Activated CD4-positive, alpha-beta memory T cell treated with anti-CD3 and anti-CD28 coated beads, Interleukin-2, amount 10 ng/mL, durations not matched to agents 7 days and 5 days (primary cell): ENCODE measurements at regions not wholly inside any gene's neighbourhood (a gene's known extent, or its start where the extent isn't known, plus 50 kb on each side); places are given as distances from the start of the nearest gene placed in this dataset.

ENCODE experiments used
- CTCF ChIA-PET: fragments of 350-600 bp; sonication (Branson Sonifier 250); formaldehyde crosslinking; loops from one replicate; lab custom pipeline; 2021; ENCODE audit warnings: antibody characterized with exemption, inconsistent platforms; lab: Charles Lee
- POLR2A ChIA-PET: fragments of 350-600 bp; sonication (Branson Sonifier 250); formaldehyde crosslinking; loops from one replicate; lab custom pipeline; 2021; ENCODE audit warnings: antibody characterized with exemption; lab: Charles Lee
- DNase-seq: peaks from one replicate; pipeline ENCODE4 v3.0.0-alpha.2; 2020
- H3K27ac Mint-ChIP-seq: one replicate; pipeline ENCODE4 v1.8.0; 2021; ENCODE audit warnings: mild to moderate bottlenecking, mixed read lengths
- H3K27me3 Mint-ChIP-seq: one replicate; pipeline ENCODE4 v1.8.0; 2021; ENCODE audit warnings: mixed read lengths
- H3K36me3 Mint-ChIP-seq: one replicate; pipeline ENCODE4 v1.8.0; 2021; ENCODE audit warnings: low read depth, mixed read lengths
- H3K4me1 Mint-ChIP-seq: one replicate; pipeline ENCODE4 v1.8.0; 2021; ENCODE audit warnings: mixed read lengths
- H3K4me3 Mint-ChIP-seq: one replicate; pipeline ENCODE4 v1.8.0; 2021; ENCODE audit warnings: mild to moderate bottlenecking, mixed read lengths
- H3K9me3 Mint-ChIP-seq: one replicate; pipeline ENCODE4 v1.8.0; 2021; ENCODE audit warnings: mixed read lengths

- no peak for DNase-seq
- Mint-ChIP-seq H3K4me3 (no peak overlapping the region), H3K36me3 (no peaks in the 10 kb centered on the region), H3K9me3 (no peaks in the 10 kb centered on the region), H3K4me1 (peaks cover 11% of the 10 kb centered on the region), H3K27ac (no peak overlapping the region), H3K27me3 (peaks cover 40% of the 10 kb centered on the region)
- CTCF ChIA-PET, result interaction anchor here (1.0 to 1.9 kb wide), 3 partner anchors 16 to 740 kb away, joined by 3 to 6 read pairs (median 5); no protein-coding TSS in a partner anchor
- POLR2A ChIA-PET, result interaction anchor here (1.1 to 1.3 kb wide), 2 partner anchors 33 to 58 kb away, joined by 3 read pairs; no protein-coding TSS in a partner anchor
These were observed 274.7 kb downstream of the RPLP1 start for GRCh38 chr15:69727121-69727924.

GRCh38 chr15:69729167-69729748, 276.6 kb downstream of the RPLP1 start:
- Mint-ChIP-seq H3K9me3 (no peaks in the 10 kb centered on the region), H3K4me3 (no peak overlapping the region), H3K27me3 (peaks cover 42% of the 10 kb centered on the region), H3K27ac (no peak overlapping the region), H3K4me1 (peaks cover 4% of the 10 kb centered on the region), H3K36me3 (no peaks in the 10 kb centered on the region)
- ChIA-PET CTCF (interaction anchor here (0.6 to 1.9 kb wide), 8 partner anchors 9 to 1132 kb away, joined by 3 to 6 read pairs (median 4); no protein-coding TSS in a partner anchor), POLR2A (no interaction called here)
- peak; percentile 78 for DNase-seq

DNA sequence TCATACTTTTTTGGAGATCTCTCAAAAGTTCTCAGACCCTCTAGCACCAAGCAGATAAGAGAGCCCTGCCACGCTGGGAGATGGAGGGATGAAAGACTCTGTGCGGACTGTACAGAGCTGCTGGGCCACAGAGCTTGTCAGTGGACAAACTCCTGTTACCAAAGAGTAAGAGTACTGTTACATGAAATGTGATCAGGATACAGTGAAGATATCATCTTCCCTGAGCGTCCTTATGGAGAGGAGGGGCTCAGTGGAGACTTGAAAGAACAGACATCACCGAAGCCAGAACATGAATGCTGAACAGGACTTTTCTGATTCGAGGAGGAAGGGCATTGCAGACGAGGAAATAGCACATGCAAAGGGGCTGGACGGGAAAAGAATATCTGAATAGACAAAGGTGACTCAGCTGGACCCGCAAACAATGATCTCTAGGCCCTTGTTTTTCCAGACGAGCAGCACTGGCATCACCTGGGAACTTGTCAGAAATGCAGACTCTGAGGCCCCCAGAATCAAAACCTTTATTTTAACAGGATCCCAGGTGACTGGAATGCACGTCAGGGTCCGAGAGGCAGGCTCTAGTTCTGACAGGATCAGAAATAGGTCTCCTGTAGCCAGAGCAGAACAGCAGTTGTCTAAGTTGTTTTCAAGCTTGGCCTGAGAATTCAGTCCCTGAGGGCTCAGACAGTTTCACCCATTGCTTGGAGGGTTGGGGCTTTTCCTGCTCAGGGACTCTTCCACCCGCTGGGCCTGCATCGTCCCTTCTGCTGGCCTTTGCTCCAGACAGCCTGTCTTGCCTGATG, 277.9 kb downstream of the RPLP1 start:
- ChIA-PET CTCF (interaction anchor here (0.6 to 1.4 kb wide), 3 partner anchors 9 to 548 kb away, joined by 3 to 4 read pairs (median 3); no protein-coding TSS in a partner anchor), POLR2A (no interaction called here)
- Mint-ChIP-seq H3K9me3 (no peaks in the 10 kb centered on the region), H3K36me3 (no peaks in the 10 kb centered on the region), H3K4me3 (no peak overlapping the region), H3K4me1 (peaks cover 4% of the 10 kb centered on the region), H3K27ac (no peak overlapping the region), H3K27me3 (peaks cover 39% of the 10 kb centered on the region)
- DNase-seq, result no peak

DNA sequence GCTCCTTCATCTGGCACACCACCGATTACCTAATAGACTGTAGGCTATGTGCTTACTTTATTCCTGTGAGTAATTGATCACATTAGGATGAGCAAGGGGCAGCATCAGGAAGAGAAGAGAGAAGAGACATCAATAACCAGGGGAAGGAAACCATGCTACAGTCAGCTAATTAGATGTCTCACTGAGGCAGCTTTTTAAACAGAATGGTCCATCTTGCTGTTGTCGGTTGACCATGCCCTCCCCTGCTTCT, 278.4 kb downstream of the RPLP1 start:
- Mint-ChIP-seq H3K9me3 (no peaks in the 10 kb centered on the region), H3K27ac (no peak overlapping the region), H3K4me1 (peaks cover 4% of the 10 kb centered on the region), H3K4me3 (no peak overlapping the region), H3K27me3 (peaks cover 37% of the 10 kb centered on the region), H3K36me3 (no peaks in the 10 kb centered on the region)
- ChIA-PET POLR2A (interaction anchor here (0.9 kb wide), 1 partner anchor 25 kb away, joined by 3 read pairs; no protein-coding TSS in a partner anchor), CTCF (interaction anchor here (0.6 to 1.4 kb wide), 4 partner anchors 10 to 547 kb away, joined by 3 to 4 read pairs (median 4); no protein-coding TSS in a partner anchor)
- DNase-seq, result no peak

- Mint-ChIP-seq H3K27ac (no peak overlapping the region), H3K9me3 (no peaks in the 10 kb centered on the region), H3K4me3 (no peak overlapping the region), H3K27me3 (peaks cover 40% of the 10 kb centered on the region), H3K4me1 (peaks cover 4% of the 10 kb centered on the region), H3K36me3 (no peaks in the 10 kb centered on the region)
- POLR2A ChIA-PET, result interaction anchor here (0.9 to 1.2 kb wide), 2 partner anchors 19 to 24 kb away, joined by 3 to 4 read pairs; no protein-coding TSS in a partner anchor
- CTCF ChIA-PET, result interaction anchor here (0.6 to 0.9 kb wide), 3 partner anchors 13 to 730 kb away, joined by 3 to 4 read pairs (median 4); no protein-coding TSS in a partner anchor
- no peak for DNase-seq
These were observed 279.0 kb downstream of the RPLP1 start for GRCh38 chr15:69731581-69731980.

- peaks cover 4% of the 10 kb centered on the region for H3K4me1 Mint-ChIP-seq
- DNase-seq, result no peak
- ChIA-PET CTCF (interaction anchor here (0.7 to 1.6 kb wide), 2 partner anchors 256 to 730 kb away, joined by 3 read pairs; no protein-coding TSS in a partner anchor), POLR2A (interaction anchor here (1.2 kb wide), 1 partner anchor 18 kb away, joined by 4 read pairs; no protein-coding TSS in a partner anchor)
- no peaks in the 10 kb centered on the region for H3K9me3 Mint-ChIP-seq
- peaks cover 44% of the 10 kb centered on the region for H3K27me3 Mint-ChIP-seq
- H3K27ac Mint-ChIP-seq, result no peak overlapping the region
- peaks cover 2% of the 10 kb centered on the region for H3K36me3 Mint-ChIP-seq
- H3K4me3 Mint-ChIP-seq, result no peak overlapping the region
These were observed 279.5 kb downstream of the RPLP1 start for GRCh38 chr15:69732133-69732532.

DNA sequence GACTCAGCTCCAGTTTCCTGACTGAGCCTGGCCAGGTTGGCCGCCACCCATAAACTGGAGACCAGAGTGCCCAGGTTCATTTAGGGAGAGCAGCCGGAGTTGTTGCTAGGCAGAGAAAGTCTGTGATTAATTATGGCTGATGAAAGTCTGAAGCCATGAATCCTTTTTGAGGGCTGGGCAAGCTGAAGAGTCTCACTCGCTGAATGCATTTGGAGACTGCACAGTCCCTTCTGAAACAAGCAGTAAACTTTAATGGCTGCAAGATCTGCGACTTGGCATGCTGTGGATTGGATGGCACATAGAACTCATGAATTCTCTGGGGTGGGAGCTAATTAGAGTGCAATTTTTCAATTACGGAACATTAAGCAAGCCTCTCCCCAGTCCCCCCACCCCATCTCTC, 282.1 kb downstream of the RPLP1 start:
- Mint-ChIP-seq H3K4me1 (no peaks in the 10 kb centered on the region), H3K4me3 (no peak overlapping the region), H3K36me3 (peaks cover 6% of the 10 kb centered on the region), H3K9me3 (peaks cover 11% of the 10 kb centered on the region), H3K27ac (no peak overlapping the region), H3K27me3 (peaks cover 51% of the 10 kb centered on the region)
- ChIA-PET POLR2A (no interaction called here), CTCF (no interaction called here)
- DNase-seq, result no peak

GRCh38 chr15:69735121-69735520, 282.5 kb downstream of the RPLP1 start:
- H3K9me3 Mint-ChIP-seq, result peaks cover 11% of the 10 kb centered on the region
- no peak overlapping the region for H3K27ac Mint-ChIP-seq
- H3K4me3 Mint-ChIP-seq, result no peak overlapping the region
- H3K4me1 Mint-ChIP-seq, result no peaks in the 10 kb centered on the region
- POLR2A ChIA-PET, result no interaction called here
- peaks cover 6% of the 10 kb centered on the region for H3K36me3 Mint-ChIP-seq
- DNase-seq, result no peak
- peaks cover 55% of the 10 kb centered on the region for H3K27me3 Mint-ChIP-seq
- CTCF ChIA-PET, result no interaction called here

GRCh38 chr15:69736161-69736560, 283.5 kb downstream of the RPLP1 start:
- CTCF ChIA-PET, result interaction anchor here (0.5 kb wide), 1 partner anchor 93 kb away, joined by 3 read pairs; no protein-coding TSS in a partner anchor
- H3K4me1 Mint-ChIP-seq, result no peaks in the 10 kb centered on the region
- POLR2A ChIA-PET, result no interaction called here
- no peak for DNase-seq
- H3K4me3 Mint-ChIP-seq, result no peak overlapping the region
- H3K36me3 Mint-ChIP-seq, result peaks cover 6% of the 10 kb centered on the region
- H3K27ac Mint-ChIP-seq, result no peak overlapping the region
- H3K9me3 Mint-ChIP-seq, result peaks cover 11% of the 10 kb centered on the region
- H3K27me3 Mint-ChIP-seq, result peaks cover 52% of the 10 kb centered on the region

- CTCF ChIA-PET, result no interaction called here
- Mint-ChIP-seq H3K27ac (no peak overlapping the region), H3K27me3 (peaks cover 54% of the 10 kb centered on the region), H3K9me3 (peaks cover 13% of the 10 kb centered on the region), H3K4me1 (no peaks in the 10 kb centered on the region), H3K36me3 (peaks cover 6% of the 10 kb centered on the region), H3K4me3 (no peak overlapping the region)
- no peak for DNase-seq
- POLR2A ChIA-PET, result no interaction called here
These were observed 285.3 kb downstream of the RPLP1 start for GRCh38 chr15:69737916-69738315.

DNA sequence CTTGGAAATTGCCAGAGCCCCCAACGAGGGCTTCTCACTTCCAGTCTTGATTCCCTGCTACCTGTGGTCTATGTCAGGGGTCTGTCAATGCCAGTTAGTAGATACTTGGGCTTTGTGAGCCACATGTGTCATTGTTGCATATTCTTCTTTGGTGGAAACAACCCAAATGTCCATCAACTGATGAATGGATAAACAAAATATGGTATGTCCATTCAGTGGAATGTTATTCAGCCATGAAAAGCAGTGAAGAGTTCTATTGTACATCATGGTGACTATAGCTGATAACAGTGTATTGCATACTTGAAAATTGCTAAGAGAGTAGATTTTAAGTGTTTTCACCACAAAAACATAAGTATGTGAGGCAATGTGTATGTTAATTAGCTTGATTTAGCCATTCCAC, 288.1 kb downstream of the RPLP1 start:
- Mint-ChIP-seq H3K4me3 (no peak overlapping the region), H3K36me3 (peaks cover 6% of the 10 kb centered on the region), H3K27me3 (peaks cover 44% of the 10 kb centered on the region), H3K9me3 (peaks cover 13% of the 10 kb centered on the region), H3K4me1 (peaks cover 21% of the 10 kb centered on the region), H3K27ac (no peak overlapping the region)
- ChIA-PET POLR2A (no interaction called here), CTCF (no interaction called here)
- DNase-seq, result no peak

DNA sequence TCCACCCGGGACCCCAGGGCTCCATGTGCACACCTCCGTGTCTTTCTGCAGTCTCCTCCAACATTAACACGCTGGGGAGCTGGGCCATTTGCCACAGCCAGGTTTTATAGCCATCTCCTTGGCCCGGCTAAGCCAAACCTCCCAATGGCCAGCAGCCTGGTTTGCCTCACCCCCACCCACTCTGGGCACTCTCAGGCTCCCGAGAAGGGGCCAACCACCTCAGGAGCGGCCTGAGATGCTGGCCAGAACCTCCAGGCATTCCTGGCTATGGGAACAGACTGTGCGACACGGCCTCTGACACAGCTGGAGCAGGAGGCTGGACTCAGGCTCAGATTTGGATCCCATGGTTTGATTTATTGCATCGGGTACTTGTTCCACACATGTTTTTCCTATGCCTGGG, 289.7 kb downstream of the RPLP1 start:
- Mint-ChIP-seq H3K27ac (no peak overlapping the region), H3K4me1 (peaks cover 21% of the 10 kb centered on the region), H3K27me3 (peaks cover 41% of the 10 kb centered on the region), H3K4me3 (no peak overlapping the region), H3K9me3 (peaks cover 13% of the 10 kb centered on the region), H3K36me3 (peaks cover 4% of the 10 kb centered on the region)
- POLR2A ChIA-PET, result no interaction called here
- no peak for DNase-seq
- CTCF ChIA-PET, result no interaction called here
